GM19438 (cell line): ENCODE measurements at regions not wholly inside any gene's neighbourhood (a gene's known extent, or its start where the extent isn't known, plus 50 kb on each side); places are given as distances from the start of the nearest gene placed in this dataset.
"Not testable (repeated sequence)": the region's sequence is repeated elsewhere in the genome, so short reads cannot be mapped to it uniquely, and the experiment has no call there.

ENCODE experiments used
- ATAC-seq: cut with Tn5 transposase; IDR thresholded peaks from one replicate; pipeline ENCODE4 v1.9.1; 2021; ENCODE audit warnings: low read depth; ENCODE audit not compliant: unreplicated experiment

GRCh38 chr2:142670362-142670761, 207.1 kb upstream of the KYNU start:
- no peak for ATAC-seq

DNA sequence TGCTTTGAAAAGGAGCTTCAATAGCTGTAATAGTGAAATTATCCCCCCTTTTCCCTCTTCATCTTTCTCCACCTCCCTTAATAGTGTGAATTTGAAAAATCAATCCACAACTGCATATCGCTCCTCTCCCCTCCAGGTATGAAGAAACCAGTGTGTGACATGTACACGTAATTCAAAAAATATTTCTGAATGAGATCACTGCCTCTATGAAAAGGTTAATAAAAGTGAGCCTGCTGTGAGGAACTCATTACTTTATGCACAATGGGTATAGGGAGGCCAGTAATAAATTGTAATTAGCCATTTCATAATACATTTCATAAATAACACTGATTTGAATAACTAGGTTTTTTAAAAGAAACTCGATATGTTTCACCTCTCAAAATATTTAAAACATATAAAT, 209.0 kb upstream of the KYNU start:
- no peak for ATAC-seq

DNA sequence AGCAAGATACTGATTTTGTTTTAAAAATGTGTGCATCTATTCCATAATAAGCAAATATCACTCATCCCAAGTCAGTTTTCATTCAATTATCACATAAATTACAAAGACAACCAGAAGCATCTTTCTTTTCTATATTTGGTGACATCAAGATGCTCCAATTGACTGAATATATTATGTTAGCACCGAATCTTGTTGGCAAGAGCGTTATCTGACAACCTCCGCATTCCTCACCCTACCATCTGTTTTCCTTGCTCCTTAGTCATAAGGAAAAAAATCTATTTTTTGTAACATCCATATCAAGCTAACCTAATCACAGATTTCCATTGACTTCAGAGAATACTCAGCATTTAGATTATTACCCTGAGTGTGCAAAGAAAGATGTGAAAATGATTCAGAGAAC, 212.2 kb upstream of the KYNU start:
- ATAC-seq, result no peak

DNA sequence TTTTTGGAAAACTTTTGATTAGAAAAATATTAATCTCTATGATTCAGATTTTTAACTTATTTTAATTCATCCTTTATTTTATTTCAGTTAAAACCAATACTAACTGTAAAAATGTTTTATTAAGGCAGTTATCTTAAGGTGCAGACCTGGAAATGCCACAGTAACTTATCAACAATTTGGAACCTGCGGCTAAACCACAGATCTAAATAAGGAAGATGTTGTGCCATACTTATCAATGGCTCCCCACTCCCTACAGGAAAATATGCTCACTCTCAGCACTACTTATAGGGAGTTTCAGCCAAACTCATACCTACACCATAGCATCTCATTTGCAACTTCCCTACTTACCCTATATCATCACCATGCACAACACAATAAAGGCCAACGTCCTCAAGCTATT, 226.9 kb upstream of the KYNU start:
- ATAC-seq, result no peak

- ATAC-seq, result no peak
Observed at GRCh38 chr2:142649581-142649980, 227.9 kb upstream of the KYNU start.

GRCh38 chr2:142642650-142643049, 234.8 kb upstream of the KYNU start:
- no peak for ATAC-seq

- ATAC-seq, result no peak
Observed at GRCh38 chr2:142629193-142629592, 248.3 kb upstream of the KYNU start.

- no peak for ATAC-seq
Observed at GRCh38 chr2:142621287-142621686, 256.2 kb upstream of the KYNU start.

- no peak for ATAC-seq
Observed at GRCh38 chr2:142617461-142617860, 260.0 kb upstream of the KYNU start.

DNA sequence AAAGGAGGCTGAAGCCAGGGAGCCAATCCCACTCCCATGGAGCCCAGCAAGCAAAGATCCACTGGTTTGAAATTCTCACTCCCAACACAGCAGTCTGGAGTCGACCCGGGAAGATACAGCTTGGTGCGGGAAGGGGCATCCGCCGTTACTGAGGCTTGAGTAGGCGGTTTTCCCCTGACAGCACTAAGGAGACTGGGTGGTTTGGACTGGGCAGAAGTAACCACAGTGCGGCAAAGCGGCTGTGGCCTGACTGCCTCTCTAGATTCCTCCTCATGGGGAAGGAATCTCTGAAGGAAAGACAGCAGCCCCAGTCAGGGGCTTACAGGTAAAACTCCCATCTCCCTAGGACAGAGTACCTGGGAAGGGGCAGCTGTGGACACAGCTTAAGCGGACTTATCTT, 261.6 kb upstream of the KYNU start:
- ATAC-seq, result no peak

DNA sequence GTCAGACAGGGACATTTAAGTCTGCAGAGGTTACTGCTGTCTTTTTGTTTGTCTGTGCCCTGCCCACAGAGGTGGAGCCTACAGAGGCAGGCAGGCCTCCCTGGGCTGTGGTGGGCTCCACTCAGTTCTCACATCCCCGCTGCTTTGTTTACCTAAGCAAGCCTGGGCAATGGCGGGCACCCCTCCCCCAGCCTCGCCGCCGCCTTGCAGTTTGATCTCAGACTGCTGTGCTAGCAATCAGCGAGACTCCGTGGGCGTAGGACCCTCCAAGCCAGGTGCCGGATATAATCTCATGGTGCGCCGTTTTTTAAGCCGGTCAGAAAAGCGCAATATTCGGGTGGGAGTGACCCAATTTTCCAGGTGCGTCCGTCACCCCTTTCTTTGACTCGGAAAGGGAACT, 264.3 kb upstream of the KYNU start:
- not testable (repeated sequence) for ATAC-seq

GRCh38 chr2:142605421-142605820, 272.0 kb upstream of the KYNU start:
- ATAC-seq, result no peak

GRCh38 chr2:142603759-142604158, 273.7 kb upstream of the KYNU start:
- no peak for ATAC-seq

DNA sequence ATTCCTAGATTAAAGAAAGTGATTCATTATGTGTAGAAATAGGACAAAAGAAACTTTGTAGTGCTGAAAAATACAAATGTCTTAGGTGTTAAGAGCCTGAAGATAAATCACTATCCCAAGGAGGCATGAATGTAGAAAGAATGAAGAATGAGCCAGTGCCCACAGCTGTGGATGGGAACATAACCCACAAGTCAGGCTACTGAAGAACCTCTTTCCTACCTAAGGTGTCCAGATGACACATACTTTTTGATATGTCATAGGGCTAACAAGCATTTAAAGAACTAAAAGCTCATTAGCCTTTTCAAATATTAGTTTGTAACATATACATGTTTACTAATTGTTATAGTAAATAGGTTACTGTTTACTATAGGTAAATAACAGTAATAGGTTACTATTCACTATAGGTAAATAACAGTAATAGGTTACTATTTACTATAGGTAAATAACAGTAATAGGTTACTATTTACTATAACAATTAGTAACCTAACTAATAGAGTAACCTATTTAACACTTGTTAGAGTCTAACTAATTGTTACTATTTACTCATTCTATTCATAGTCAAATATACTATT, 275.0 kb upstream of the KYNU start:
- ATAC-seq, result no peak

DNA sequence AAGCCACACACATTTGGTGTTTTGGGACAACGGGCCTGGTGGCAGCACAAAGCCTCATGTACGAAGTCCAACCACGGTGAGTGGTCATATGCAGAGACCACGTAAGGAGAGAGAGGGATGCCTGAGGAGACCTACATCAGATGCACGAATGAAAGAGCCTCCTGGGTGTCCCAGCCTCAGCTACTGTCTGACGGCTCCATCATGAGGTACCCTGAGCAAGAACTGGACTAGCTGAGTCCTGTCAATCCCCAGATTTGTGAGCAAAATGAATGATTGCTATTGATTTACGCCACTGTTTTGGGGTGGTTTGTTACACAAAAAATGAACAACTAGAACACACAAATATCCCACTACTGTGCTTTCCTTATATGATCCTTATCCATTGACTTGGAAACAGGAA, 275.7 kb upstream of the KYNU start:
- no peak for ATAC-seq

GRCh38 chr2:142599504-142599903, 278.0 kb upstream of the KYNU start:
- ATAC-seq, result no peak

- no peak for ATAC-seq
Observed at GRCh38 chr2:142598846-142599245, 278.6 kb upstream of the KYNU start.

DNA sequence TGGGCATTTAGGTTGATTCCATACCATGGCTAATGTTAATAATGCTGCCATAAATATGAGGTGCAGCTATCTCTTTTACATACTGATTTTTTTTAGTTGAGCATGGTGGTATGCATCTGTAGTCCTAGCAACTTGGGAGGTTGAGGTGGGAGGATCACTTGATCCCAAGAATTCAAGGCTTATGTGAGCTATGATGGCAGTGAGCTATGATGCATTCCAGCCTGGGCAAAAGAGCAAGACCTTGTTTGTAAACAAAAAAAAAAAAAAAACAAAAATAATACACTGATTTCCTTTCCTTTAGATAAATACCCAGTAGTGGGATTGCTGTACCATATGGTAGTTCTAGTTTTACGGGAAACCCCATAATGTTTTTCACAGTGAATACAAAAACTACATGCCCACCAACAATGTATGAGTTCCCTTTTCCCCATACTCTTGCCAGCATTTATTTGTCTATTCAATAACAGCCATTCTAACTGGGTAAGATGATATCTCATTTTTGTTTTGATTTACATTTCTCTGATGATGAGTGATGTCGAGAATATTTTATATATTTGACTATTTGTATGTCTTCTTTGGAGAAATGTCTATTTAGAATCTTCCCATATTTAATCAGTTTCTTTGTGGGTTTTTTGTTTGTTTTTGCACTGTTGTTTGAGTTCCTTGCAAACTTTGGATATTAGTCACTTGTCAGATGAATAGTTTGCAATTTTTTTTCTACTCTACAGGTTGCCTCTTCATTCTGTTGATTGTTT, 281.0 kb upstream of the KYNU start:
- no peak for ATAC-seq

- no peak for ATAC-seq
Observed at GRCh38 chr2:142594935-142595334, 282.5 kb upstream of the KYNU start.

DNA sequence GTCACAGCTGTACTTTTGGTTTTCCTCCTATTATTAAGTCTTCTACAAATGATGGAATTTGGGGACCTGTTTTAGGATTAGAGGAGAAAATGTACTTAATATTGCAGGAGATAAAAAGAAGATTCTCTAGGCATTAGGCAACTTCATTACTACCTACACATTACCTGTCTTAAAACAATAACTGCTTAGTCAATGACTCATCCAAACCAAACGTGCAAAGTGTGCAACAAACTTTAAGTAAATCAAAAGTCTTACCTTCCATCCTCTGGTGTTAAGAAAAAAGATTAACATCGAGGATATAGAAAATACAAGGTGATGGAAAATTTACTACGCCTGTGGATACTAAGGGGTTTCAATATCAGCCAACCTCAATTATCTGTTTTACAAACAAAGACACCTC, 285.3 kb upstream of the KYNU start:
- ATAC-seq, result no peak

GRCh38 chr2:142591420-142591819, 286.0 kb upstream of the KYNU start:
- no peak for ATAC-seq

DNA sequence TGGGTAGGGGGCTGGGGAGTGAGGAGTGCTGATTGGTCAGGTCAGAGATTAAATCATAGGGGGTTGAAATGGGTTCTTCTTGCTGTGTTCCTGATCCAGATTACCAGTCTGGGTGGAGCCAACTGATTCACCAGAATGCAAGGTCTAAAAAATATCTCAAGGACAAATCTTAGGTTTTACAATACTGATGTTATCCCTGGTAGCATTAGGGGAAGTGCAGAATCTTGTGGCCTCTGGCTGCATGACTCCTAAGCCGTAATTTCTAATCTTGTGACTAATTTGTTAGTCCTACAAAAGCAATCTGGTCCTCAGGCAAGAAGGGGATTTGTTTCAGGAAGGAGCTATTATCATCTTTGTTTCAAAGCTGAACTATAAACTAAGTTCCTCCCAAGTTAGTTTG, 289.2 kb upstream of the KYNU start:
- no peak for ATAC-seq
